SK-N-SH (cell line): ENCODE measurements at regions not wholly inside any gene's neighbourhood (a gene's known extent, or its start where the extent isn't known, plus 50 kb on each side); places are given as distances from the start of the nearest gene placed in this dataset.
A peak's percentile ranks its signal among the peaks of the same experiment; 100 is the strongest.

ENCODE experiments used
- CTCF ChIA-PET: fragments of 300-600, 350-600 bp; formaldehyde crosslinking; extraction: SDS; loops from one replicate; lab custom pipeline; 2021; lab: Yijun Ruan, JAX
- POLR2A ChIA-PET: fragments of 350-600 bp; sonication (Branson Sonifier 250); formaldehyde crosslinking; extraction: SDS; loops from one replicate; lab custom pipeline; 2020; ENCODE audit warnings: antibody characterized with exemption, inconsistent platforms; lab: Yijun Ruan, JAX
- DNase-seq: peaks from one replicate; pipeline ENCODE4 v3.0.0; 2012
- H2AFZ ChIP-seq: fragments of 200-600 bp; sonication (generic); 2 replicates; pipeline ENCODE4 v1.8.1; 2016; ENCODE audit warnings: antibody characterized with exemption, mild to moderate bottlenecking, low read depth
- H3F3A ChIP-seq: fragments of 200-600 bp; sonication (generic); replicated peaks from 2 replicates; pipeline ENCODE3; 2016; ENCODE audit warnings: antibody characterized with exemption, mild to moderate bottlenecking; ENCODE audit not compliant: insufficient read depth
- H3K27ac ChIP-seq, 2 experiments: fragments of 200-500 bp in 1 of 2; fragments of 200-600 bp in 1 of 2; sonication (Bioruptor generic) in 1 of 2; sonication (generic), shearing (Covaris generic) in 1 of 2; 2 replicates each; pipeline versions ENCODE4 v1.5.1 to v1.6.1; 2014 to 2016; ENCODE audit warnings: low read depth in 2 of 2, inconsistent platforms in 1 of 2, low read length in 1 of 2, mild to moderate bottlenecking in 1 of 2, mixed read lengths in 1 of 2
- H3K27me3 ChIP-seq: fragments of 200-600 bp; sonication (generic), shearing (Covaris generic); 2 replicates; pipeline ENCODE4 v1.6.1; 2016; ENCODE audit warnings: mixed run types; ENCODE audit not compliant: insufficient read depth
- H3K36me3 ChIP-seq, 2 experiments: fragments of 200-500 bp in 1 of 2; fragments of 200-600 bp in 1 of 2; sonication (Bioruptor generic) in 1 of 2; sonication (generic) in 1 of 2; replicated peaks in 1 of 2; 2 replicates each; pipeline versions ENCODE3 to v1.5.1; 2014 to 2016; ENCODE audit warnings: low read length in 1 of 2, mild to moderate bottlenecking in 1 of 2; ENCODE audit not compliant: insufficient read depth in 2 of 2, control insufficient read depth in 1 of 2
- H3K4me1 ChIP-seq, 2 experiments: fragments of 200-500 bp in 1 of 2; fragments of 200-600 bp in 1 of 2; sonication (Bioruptor generic) in 1 of 2; sonication (generic), shearing (Covaris generic) in 1 of 2; 2 replicates each; pipeline versions ENCODE4 v1.5.1 to v1.6.1; 2014 to 2016; ENCODE audit warnings: low read depth in 1 of 2, low read length in 1 of 2, mixed run types in 1 of 2; ENCODE audit not compliant: insufficient read depth in 2 of 2, control insufficient read depth in 1 of 2
- H3K4me2 ChIP-seq: fragments of 200-600 bp; sonication (generic), shearing (Covaris generic); 2 replicates; pipeline ENCODE4 v1.6.1; 2017; ENCODE audit warnings: mixed run types
- H3K4me3 ChIP-seq, 2 experiments: fragments of 200-500 bp in 1 of 2; fragments of 200-600 bp in 1 of 2; sonication (Bioruptor generic) in 1 of 2; sonication (generic), shearing (Covaris generic) in 1 of 2; 2 replicates each; pipeline versions ENCODE4 v1.5.1 to v1.8.1; 2014 to 2016; ENCODE audit warnings: low read depth in 2 of 2, inconsistent platforms in 1 of 2, low read length in 1 of 2, mild to moderate bottlenecking in 1 of 2, mixed read lengths in 1 of 2, moderate library complexity in 1 of 2
- H3K79me2 ChIP-seq: fragments of 200-600 bp; sonication (generic); 2 replicates; pipeline ENCODE4 v1.8.1; 2017; ENCODE audit warnings: mild to moderate bottlenecking; ENCODE audit not compliant: insufficient read depth
- H3K9ac ChIP-seq: fragments of 200-600 bp; sonication (generic); 2 replicates; pipeline ENCODE4 v1.6.1; 2017; ENCODE audit warnings: mixed run types
- H3K9me2 ChIP-seq: fragments of 200-600 bp; sonication (generic); 2 replicates; pipeline ENCODE4 v1.6.1; 2017; ENCODE audit warnings: mixed run types
- H3K9me3 ChIP-seq: fragments of 200-600 bp; sonication (generic); 2 replicates; pipeline ENCODE4 v1.6.1; 2017; ENCODE audit warnings: mixed run types, mild to moderate bottlenecking, moderate library complexity
- H4K20me1 ChIP-seq: fragments of 200-600 bp; sonication (generic); 2 replicates; pipeline ENCODE4 v1.6.1; 2017; ENCODE audit warnings: mild to moderate bottlenecking, mixed run types; ENCODE audit not compliant: insufficient read depth
- CTCF ChIP-seq: fragments of 200-600 bp; sonication (generic); IDR thresholded peaks from 2 replicates; pipeline ENCODE4 v1.6.1; 2017; ENCODE audit warnings: antibody characterized with exemption, mild to moderate bottlenecking, moderate library complexity
- EP300 ChIP-seq, 2 experiments: IDR thresholded peaks; 2 replicates each; pipeline versions ENCODE4 v1.4.0 to v1.6.1; 2012; ENCODE audit warnings: borderline replicate concordance in 1 of 2, low read depth in 1 of 2, low read length in 1 of 2
- EZH2phosphoT487 ChIP-seq: fragments of 200-600 bp; sonication (generic); IDR thresholded peaks from 2 replicates; pipeline ENCODE4 v1.6.1; 2017; ENCODE audit warnings: low read depth, mixed run types, mild to moderate bottlenecking, antibody characterized with exemption, moderate library complexity, borderline replicate concordance
- FOXM1 ChIP-seq: IDR thresholded peaks from 2 replicates; pipeline ENCODE4 v1.4.0; 2012; ENCODE audit warnings: low read depth, mild to moderate bottlenecking
- JUND ChIP-seq: IDR thresholded peaks from 2 replicates; pipeline ENCODE4 v1.4.0; 2012
- SMC3 ChIP-seq: IDR thresholded peaks from 2 replicates; pipeline ENCODE4 v1.6.1; 2012; ENCODE audit warnings: low read depth, low read length, improper control_type of control experiment
- WGBS: methylation state at CpG from one replicate; pipeline ENCODE4 v1.1.6; 2017; ENCODE audit warnings: low lambda C conversion rate; 5-methylcytosine and 5-hydroxymethylcytosine counted together
- TF ChIP-seq, protein P1 (sequence below): IDR thresholded peaks from 2 replicates; pipeline ENCODE4 v1.6.1; 2012; ENCODE audit warnings: mild to moderate bottlenecking, low read depth, low read length, moderate library complexity

GRCh38 chrX:151825925-151826485 lies 86.7 kb upstream of the MAGEA4 start:
- H3K36me3 ChIP-seq, result no peaks in the 10 kb centered on the region
- TF ChIP-seq, protein P1, sequence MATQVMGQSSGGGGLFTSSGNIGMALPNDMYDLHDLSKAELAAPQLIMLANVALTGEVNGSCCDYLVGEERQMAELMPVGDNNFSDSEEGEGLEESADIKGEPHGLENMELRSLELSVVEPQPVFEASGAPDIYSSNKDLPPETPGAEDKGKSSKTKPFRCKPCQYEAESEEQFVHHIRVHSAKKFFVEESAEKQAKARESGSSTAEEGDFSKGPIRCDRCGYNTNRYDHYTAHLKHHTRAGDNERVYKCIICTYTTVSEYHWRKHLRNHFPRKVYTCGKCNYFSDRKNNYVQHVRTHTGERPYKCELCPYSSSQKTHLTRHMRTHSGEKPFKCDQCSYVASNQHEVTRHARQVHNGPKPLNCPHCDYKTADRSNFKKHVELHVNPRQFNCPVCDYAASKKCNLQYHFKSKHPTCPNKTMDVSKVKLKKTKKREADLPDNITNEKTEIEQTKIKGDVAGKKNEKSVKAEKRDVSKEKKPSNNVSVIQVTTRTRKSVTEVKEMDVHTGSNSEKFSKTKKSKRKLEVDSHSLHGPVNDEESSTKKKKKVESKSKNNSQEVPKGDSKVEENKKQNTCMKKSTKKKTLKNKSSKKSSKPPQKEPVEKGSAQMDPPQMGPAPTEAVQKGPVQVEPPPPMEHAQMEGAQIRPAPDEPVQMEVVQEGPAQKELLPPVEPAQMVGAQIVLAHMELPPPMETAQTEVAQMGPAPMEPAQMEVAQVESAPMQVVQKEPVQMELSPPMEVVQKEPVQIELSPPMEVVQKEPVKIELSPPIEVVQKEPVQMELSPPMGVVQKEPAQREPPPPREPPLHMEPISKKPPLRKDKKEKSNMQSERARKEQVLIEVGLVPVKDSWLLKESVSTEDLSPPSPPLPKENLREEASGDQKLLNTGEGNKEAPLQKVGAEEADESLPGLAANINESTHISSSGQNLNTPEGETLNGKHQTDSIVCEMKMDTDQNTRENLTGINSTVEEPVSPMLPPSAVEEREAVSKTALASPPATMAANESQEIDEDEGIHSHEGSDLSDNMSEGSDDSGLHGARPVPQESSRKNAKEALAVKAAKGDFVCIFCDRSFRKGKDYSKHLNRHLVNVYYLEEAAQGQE, result no peak
- no peak for TF ChIP-seq EZH2phosphoT487
- peak; percentile 6; the same call in 1 of the 2 replicates for TF ChIP-seq SMC3
- TF ChIP-seq JUND, result no peak
- no peak for TF ChIP-seq EP300 (IDR thresholded peaks at IDR 0.05; ENCODE audit: borderline replicate concordance in 1 of 2, low read depth in 1 of 2, low read length in 1 of 2)
- TF ChIP-seq CTCF, result peak; percentile 30
- TF ChIP-seq FOXM1, result no peak
- TF ChIP-seq, all 33 proteins: peak for 2
- Histone ChIP-seq H3K4me1 (no peaks in the 10 kb centered on the region), H3K9ac (no peak overlapping the region), H3K4me3 (no peak overlapping the region), H3K79me2 (no peaks in the 10 kb centered on the region), H3K9me2 (no peaks in the 10 kb centered on the region), H3K27me3 (peaks cover 32% of the 10 kb centered on the region), H2AFZ (no peak overlapping the region), H4K20me1 (no peaks in the 10 kb centered on the region), H3K27ac (no peak overlapping the region), H3K4me2 (no peak overlapping the region), H3F3A (no peaks in the 10 kb centered on the region), H3K9me3 (no peaks in the 10 kb centered on the region)
- CTCF ChIA-PET, result no interaction called here
- DNase-seq, result no peak
- POLR2A ChIA-PET, result no interaction called here
- WGBS, result 4% methylated on average over 4 of the region's 4 CpGs

DNA sequence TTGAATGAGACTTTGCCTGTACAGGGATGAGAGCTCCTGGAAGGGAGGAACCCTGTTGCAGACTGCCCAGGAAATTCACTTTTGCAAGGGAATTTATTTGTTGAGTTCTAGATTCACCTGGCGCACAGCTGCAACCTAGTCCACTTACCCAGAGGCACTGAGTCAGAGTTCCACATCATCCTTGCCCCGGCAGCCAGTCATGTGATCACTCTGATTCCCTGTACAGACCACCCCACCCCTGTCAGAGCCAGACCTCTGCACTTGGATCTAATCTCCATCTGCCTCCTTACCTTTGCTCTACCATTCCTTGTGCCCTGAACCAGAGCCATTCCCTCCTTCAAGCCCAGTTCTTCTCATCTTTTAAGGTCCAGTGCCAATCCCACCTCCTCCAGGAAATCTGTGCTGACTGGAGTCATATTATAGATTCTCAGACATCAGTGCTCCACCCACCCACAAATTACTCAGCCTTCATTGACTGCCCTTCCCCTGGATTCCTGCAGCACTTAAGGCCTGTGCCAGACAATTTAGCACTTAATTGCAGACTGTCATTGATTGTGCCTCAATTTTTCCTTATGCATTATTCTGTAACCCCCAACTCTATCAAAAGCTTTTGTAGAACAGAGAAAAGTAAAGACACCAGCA lies 84.1 kb upstream of the MAGEA4 start:
- Histone ChIP-seq H4K20me1 (no peaks in the 10 kb centered on the region), H3K4me3 (no peak overlapping the region), H3F3A (no peaks in the 10 kb centered on the region), H3K9me3 (no peaks in the 10 kb centered on the region), H2AFZ (no peak overlapping the region), H3K4me1 (no peaks in the 10 kb centered on the region), H3K27me3 (peaks cover 8% of the 10 kb centered on the region), H3K4me2 (no peak overlapping the region), H3K36me3 (no peaks in the 10 kb centered on the region), H3K9me2 (no peaks in the 10 kb centered on the region), H3K27ac (no peak overlapping the region), H3K79me2 (no peaks in the 10 kb centered on the region), H3K9ac (no peak overlapping the region)
- DNase-seq, result no peak
- ChIA-PET CTCF (no interaction called here), POLR2A (no interaction called here)
- TF ChIP-seq, protein P1, result no peak
- WGBS, result no CpG with 5 or more reads among the region's 2 CpGs
